GM18519 (cell line): ENCODE measurements at regions not wholly inside any gene's neighbourhood (a gene's known extent, or its start where the extent isn't known, plus 50 kb on each side); places are given as distances from the start of the nearest gene placed in this dataset.

Experiments
- ATAC-seq: cut with Tn5 transposase; IDR thresholded peaks from one replicate; pipeline ENCODE4 v1.9.1; 2021; ENCODE audit warnings: mild to moderate bottlenecking, moderate library complexity; ENCODE audit not compliant: unreplicated experiment, low FRiP score

DNA sequence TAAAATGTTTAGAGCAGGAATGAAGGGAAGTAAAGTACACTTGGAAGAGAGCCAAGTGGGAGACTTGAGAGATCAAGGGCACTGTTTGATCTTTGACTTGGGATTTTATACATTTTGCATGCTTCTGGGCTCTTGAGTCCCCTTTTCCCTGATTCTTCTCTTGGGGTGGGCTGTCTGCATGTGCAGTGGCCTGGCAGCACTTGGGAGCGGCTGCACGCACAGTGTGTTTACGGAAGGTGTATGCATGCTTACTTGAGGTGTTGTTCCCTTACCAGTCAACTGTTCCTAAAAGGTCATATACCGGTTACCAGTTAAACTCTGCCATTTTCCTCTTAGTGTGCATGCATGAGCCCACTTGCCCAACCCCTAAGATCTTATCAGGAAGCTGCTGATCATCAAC is 377.7 kb downstream of the CYLC2 start:
- no peak for ATAC-seq

DNA sequence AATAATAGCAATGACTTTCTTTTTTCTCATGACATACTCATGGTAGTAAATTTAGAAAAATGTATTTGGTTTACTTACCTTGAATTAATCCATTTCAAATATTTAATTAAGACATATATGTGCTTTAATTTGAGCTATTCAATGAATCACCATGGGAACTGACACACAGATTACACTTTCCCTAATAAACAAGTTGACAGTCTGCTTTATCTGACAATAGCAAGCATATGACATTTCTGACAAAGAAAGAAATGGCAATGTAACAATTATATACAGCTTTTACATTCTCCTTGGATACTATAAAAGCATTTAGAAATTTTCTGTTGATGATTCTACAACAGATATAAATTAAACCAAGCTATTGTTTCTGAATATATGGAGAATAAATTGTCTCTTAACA is 382.5 kb downstream of the CYLC2 start:
- no peak for ATAC-seq

DNA sequence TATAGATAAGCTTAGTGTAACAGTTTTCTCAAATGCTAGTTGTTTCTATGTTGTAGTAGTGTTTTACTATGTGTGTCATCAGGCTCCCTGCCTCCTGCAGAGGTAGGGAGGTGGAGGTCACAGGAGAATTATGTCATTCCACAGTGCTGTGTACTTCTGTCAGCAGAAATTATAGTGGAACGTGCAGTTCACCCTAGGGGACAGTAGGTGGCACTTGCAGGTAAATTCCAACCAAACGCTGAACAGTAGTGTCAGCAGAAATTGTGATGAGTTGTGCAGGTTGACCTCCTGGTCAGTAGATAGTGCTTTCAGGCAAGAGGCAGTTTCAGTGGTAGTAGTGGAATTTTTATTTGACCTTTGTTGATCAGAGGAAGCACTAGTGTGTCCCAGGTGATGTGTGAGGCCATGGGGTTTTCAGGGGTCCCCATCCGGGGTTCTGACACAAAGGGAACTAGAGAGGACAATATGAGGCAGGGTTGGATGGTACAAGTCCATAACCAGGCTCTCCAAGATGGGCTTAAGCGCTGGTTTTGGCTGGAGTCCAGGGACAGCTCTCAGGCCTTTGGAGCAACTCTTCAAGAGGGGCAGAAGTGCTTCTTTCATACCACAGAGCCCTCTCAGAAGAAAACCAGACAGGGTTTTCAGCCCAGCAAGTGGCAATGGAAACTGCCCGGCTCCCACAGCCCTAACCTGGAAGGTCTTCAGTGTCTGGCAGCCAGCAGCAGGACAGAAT is 402.9 kb downstream of the CYLC2 start:
- ATAC-seq, result peak; percentile 98

DNA sequence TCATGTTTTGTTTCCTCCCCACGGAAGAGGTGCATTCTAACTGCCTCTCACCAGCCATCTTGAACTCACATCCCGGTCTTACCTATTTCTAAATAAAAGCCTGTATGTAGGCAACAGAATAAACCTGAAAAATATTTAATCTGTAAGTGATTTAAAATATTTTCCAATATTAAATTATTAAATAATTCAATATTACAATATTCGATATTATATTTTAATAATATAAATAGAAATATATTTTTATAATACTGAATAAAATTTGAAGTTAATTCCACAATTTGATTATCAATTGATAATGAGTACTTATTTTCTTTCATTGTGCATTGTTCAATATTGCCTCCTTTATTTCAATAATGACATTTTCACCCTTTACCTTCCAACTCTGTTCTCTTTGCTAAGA is 404.4 kb downstream of the CYLC2 start:
- no peak for ATAC-seq

DNA sequence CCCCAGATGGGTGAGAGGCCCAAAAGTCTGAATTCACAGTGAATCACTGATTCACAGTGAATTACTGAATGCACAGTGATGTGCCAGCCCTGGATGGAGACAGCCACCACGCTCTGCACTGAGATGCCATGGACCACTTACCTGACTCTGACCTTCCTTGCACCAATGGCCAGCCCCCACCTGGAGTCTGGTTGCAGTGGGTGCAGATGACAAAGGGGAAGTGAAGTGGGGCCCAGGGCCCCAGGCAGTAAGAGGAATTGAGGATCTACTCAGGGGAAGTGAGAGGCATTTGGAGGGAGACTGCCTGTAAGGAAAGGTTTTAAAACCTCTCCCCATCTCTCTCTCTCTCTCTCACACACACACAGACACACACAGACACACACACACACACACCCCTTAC is 412.1 kb downstream of the CYLC2 start:
- ATAC-seq, result no peak

DNA sequence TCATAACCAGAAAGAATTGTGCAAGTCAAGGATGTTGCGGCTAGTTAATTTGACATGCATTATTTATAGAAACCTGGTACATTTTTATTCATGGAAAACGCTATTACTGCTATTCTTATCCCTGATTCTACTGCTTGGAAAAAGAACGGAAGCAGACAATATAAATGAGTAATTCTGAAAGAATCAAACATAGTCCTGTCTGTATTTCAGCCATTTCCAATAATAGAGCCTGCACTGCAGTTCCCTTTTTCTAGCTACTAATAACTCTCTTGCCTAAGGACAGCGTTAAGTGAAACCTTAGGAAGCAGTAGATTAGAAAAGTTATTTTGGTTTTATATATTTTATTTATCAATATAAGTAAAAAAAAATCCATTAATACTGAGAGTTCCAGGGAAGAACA is 414.9 kb downstream of the CYLC2 start:
- ATAC-seq, result no peak

DNA sequence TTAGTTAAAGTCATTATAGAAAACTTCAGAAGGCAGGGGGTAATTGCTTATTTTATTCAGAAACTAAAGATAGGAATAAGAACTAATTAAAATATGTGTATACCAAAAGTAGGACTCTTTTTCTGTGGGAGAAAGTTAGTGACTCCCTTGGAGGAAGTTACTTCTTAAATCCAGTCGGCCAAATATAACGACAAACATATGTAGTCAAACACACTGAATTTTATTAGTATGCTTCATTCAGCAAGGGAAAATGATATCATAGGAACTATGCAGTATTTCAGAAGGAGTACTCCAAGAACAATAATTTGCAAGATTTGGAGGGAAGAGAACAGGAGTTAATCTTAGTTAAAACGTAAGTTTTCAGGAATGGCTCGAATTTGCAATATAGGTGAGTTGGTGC is 432.6 kb downstream of the CYLC2 start:
- no peak for ATAC-seq

DNA sequence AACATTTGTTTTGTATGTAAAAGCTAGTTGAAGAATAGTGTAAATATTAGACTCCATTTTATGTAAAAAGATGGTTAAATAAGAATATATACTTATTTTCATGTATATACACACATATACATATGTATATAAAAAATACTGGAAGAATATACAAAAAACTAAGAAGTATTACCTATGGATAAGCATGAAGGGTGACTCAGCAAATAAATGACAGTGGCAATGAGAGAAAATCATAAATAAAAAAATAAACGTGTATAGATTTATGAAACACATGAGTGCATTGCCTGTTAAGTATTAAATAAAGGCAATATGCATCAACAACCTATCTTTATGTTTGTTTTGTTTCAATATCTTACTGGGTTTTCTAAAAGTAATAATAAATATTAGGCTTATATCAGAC is 435.3 kb downstream of the CYLC2 start:
- ATAC-seq, result no peak

DNA sequence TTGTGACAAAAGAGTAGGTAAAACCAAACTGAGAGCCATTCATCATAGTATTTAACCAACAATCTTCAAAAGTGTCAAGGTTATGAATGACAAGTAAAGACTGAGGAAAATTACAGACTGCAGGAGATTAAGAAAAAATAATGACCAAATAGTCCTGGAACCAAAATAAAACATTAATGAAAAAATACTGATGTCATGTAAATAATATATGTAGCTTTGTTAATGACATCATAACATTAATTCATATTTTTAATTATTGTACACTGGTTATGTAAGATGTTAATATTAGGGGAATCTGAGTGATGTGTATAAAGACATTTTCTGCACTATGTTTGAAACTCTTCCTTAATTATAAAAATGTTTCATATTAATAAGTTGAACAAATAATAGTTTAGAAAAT is 436.7 kb downstream of the CYLC2 start:
- ATAC-seq, result no peak

DNA sequence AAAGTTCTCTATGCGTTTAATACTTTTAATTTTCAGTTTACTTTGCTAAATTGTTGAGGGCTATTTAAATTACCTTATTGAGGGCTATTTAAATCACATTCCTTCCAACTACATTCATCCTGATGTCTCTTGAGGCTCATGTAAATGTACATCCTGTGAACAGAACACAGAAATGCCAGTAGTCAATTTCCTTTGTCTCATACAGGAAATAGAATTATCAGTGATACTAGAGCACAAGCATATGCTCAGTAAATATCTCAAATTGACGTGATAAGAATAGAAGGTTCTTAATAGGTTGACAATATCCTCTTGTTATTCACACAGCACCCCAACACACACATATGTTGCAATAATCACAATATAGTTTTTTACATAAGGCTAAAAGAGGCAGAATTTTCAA is 449.0 kb downstream of the CYLC2 start:
- no peak for ATAC-seq

DNA sequence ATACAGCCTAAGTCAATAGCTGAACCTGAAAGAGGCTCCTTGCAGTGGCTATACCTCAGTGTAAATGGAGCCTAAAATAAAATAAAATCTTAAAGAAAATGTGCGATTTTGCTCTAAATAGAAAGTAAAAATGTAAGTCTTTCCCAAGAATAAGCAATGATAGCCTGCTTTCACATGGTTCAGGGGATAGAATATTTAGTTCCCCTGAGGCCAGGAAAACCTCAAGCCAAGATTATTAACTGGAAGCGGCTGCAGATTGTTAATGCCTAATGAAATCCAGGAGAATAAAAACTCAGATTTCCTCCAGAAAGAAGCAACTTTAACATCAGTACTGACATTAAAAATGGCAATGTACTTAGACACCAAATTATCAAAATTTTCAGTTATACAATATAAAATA is 463.7 kb downstream of the CYLC2 start:
- no peak for ATAC-seq

DNA sequence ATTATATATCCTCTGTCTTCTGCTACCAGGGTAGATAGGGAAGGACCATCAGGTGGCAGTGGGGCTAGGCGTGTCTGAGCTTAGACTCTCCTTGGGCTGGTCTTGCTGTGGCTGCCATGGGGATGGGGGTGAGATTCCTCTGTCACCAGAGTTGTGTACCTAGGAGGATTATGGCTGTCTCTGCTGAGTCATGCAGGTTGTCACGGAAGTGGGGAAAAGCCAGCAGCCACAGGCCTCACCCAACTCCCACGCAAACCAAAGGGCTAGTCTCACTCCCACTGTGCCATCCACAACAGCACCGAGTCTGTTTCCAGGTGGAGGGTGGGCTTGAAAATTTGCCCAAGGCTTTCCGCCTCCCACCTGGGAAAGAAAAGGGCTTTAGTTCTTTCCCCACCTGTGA is 476.1 kb downstream of the CYLC2 start:
- ATAC-seq, result no peak

DNA sequence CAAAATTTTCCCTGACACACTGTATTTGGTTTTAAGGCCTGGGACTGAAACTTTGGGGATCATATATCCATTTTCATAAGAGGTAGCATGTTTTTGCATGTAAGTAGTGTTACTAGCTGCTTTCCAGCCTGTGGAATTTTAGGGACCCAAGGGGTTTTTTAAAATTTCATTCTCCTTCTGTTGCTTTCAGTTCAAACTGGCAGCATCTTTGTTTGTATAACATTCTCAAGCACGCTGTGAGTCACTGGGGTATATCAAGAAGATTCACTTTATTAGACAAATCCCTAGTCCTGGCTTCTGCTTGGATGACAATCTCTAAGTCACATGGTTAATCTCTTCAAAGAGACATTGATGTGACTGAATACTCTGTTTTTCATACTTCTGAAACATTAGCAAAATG is 479.0 kb downstream of the CYLC2 start:
- ATAC-seq, result no peak

DNA sequence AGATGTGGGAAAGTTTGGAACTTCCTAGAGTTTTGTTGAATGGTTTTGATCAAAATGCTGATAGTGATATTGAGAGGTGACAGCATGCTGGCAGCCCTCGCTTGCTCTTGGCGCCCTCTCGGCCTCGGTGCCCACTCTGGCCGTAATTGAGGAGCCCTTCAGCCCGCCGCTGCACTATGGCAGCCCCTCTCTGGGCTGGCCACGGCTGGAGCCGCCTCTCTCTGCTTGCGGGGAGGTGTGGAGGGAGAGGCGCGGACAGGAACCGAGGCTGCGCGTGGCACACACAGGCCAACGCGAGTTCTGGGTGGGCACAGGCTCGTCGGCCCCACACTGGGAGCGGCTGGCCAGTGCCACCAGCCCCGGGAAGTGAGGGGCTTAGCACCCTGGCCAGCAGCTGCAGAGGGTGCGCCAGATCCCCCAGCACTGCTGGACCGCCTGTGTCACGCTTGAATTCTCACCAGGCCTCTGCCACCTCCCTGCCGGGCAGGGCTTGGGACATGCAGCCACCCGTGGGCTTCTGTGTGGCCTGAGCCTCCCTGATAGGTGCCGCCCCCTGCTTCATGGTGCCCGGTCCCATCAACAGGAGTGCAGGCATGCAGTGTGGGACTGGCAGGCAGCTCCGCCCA is 488.5 kb downstream of the CYLC2 start:
- no peak for ATAC-seq

DNA sequence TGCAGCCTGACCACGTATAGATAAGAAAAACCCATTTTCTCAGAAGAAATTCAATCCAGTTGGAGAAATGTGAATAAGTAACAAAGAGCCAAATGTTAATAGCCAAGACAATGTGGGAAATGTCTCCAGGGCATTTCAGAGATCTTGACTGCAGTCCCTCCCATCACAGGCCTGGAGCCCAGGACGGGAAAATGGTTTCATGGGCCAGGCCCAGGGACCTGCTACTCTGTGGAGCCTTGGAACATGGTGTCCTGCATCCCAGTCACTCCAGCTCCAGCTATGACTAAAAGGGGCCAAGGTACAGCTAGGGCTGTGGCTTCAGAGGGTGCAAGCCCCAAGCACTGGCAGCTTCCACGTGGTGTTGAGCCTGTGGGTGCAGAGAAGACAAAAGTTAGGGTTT is 490.0 kb downstream of the CYLC2 start:
- no peak for ATAC-seq

DNA sequence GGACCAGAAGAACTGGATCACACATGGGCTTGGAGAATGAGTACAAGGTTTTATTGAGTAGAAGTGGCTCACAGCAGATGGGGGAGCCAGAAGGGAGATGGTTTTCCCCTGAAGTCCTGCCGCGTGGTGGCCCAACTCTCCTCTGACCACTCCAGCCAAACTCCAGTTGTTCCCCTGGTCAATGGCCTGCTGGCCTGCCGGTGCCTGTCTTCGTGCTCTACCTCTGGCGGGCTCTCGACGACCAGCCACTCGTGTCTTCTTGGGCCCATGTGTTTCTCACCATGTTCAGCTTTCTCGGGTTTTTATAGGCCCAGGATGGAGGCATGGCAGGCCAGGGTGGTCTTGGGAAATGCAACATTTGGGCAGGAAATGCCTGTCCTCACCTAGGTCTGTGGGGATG is 519.6 kb downstream of the CYLC2 start:
- ATAC-seq, result no peak

DNA sequence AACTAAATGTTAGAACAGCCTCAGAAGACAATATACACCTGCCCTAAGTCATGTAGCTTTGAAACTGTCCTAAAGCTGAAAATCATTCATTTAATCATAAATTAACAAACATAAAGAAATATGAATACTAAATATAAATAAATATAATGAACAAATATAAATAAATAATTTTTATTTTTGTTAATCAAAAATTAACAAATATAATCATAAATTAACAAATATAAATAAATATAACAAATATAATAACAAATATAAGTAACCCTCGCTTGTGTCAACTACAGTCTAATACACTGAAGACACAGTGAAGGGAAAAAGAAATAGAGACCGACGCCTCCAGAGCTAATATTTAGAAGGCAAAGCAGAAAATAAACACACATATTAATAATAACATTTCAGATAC is 527.3 kb downstream of the CYLC2 start:
- no peak for ATAC-seq

DNA sequence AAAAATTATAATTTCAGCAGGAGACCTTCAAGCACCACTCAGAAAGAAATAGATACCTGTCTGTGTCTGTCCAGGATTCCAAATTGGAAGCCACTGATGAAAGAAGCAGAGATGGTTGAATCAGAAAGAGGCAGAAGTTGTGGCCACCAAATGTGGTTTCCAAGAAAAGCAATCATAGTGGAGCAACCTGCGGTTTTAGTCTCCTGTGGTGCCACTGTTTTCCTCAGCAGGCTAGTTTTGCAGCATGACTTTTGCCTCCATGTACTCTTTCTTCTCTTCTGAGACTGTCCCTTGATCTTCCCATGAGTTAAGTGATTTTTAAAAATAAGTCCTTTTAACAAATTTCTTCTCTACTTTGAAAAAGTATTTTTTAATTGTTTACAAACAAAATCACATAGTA is 535.8 kb downstream of the CYLC2 start:
- no peak for ATAC-seq

DNA sequence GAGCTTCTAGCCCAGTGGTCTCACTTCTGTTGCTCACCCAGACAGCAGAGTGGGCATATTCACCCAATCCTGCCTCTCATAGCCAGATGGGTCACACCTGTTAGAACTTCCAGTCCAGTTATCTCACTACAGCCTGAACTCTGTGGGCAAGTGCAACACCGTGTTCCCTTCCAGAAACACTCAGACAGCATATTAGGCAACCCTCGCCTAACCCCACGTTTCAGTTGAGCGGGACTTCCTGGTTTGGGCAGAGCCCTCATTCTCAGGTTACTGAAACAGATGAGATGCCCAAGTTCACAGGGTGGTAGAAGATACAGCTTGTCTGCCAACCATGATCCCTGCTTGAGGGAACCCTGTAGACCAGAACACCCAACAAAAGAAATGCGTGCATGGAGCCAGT is 538.2 kb downstream of the CYLC2 start:
- ATAC-seq, result no peak

DNA sequence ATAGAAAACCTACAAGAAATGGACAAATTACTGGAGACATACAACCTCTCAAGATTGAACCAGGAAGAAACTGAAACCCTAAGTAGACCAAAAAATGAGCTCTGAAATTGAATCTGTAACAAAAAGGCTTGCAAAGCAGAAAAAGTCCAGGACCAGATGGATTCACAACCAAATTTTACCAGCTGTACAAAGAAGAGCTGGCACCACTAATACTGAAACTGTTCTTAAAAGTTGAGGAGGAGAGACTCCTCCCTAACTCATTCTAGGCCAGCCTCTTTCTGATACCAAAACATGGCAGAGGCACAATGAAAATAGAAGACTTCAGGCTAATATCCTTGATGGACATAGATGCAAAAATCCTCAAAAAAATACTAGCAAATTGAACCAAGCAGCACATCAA is 542.3 kb downstream of the CYLC2 start:
- ATAC-seq, result no peak

DNA sequence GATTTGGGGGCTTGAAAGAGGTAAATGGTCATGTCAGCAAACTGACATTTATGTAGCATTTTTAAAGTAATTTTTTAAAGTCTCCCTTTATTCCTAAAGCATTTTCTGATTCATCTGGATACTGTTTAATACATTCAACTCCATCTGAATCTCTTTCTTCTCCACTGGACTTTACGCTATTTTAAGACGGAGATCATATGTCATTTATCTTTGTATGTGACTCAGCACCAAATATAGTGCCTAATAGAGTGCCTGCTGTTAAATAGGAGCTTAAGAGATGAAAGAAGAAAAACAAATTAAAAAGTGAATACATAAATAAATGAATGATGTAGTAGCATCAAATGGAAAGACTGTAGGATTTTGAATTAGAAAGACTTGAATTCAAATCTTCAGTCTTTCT is 548.8 kb upstream of the SMC2 start:
- ATAC-seq, result no peak

DNA sequence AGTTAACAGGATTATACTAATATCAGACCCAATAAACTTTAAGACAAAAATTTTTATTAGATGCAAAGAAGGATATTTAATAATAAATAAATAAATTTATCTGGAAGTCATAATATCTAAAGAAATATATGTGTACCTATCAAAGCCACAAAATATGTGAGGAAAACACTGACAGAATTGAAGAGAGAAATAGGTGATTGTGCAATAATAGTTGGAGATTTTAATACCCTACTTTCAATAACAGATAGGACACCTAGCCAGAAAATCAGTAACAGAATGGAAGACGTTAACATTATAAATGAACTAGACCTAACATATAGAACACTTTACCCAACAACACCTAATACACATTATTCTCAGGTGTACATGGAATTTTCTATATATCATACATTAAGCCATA is 541.4 kb upstream of the SMC2 start:
- no peak for ATAC-seq

DNA sequence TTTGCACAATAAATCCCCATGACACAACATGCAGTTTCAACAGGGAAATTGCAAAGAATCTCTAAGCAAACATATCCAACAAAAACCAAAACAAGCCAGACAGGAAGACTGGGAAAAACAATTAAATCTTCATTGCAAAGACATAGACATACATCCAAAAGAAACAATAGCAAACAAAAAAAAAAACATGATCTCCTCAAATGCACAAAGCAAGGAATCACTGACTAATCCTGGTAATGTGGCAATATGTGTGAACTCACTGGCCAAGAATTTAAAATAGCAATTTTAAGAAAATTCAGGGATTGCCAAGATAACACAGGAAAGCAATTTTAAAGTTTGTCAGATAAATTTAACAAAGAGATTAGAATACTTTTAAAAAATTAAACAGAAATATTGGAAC is 520.1 kb upstream of the SMC2 start:
- ATAC-seq, result no peak
